Stimulated activated CD4-positive, alpha-beta T cell treated with anti-CD3 and anti-CD28 coated beads, TNF-alpha, amount 100 ng/mL, for 1 hour (primary cell): ENCODE measurements at regions not wholly inside any gene's neighbourhood (a gene's known extent, or its start where the extent isn't known, plus 50 kb on each side); places are given as distances from the start of the nearest gene placed in this dataset.
"Not testable (repeated sequence)": the region's sequence is repeated elsewhere in the genome, so short reads cannot be mapped to it uniquely, and the experiment has no call there.

Experiments
- DNase-seq, 3 donors: peaks; one replicate each; pipeline ENCODE4 v3.0.0-alpha.2; 2020; ENCODE audit warnings: low read depth in 3 of 3, low spot score in 1 of 3

DNA sequence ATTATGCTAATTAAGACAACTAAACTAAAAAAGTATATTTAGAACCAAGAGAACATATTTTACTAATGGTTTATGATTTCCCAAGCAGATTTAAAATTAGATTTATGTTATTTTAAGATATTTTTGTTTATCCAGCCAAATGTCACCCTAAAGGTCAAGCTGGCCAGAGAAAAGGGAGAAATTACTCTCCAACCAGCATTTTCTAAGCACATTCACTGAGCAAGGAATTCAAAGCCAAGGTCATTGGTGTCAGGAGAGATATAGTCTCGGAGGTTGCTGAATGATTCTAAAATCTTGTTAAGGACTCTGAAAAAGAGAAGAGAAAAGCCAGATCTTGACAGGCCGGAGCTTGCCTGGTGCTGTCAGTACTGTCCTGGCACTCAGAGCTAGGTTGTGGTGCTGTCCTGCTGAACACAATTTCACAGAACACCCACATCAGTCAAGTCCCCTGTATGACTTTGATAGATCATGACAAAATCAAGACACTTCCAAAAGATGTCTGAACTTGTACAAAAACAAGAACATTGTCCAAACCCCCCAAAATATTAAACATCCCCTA is 222.3 kb upstream of the SMLR1 start:
- DNase-seq, result no peak

DNA sequence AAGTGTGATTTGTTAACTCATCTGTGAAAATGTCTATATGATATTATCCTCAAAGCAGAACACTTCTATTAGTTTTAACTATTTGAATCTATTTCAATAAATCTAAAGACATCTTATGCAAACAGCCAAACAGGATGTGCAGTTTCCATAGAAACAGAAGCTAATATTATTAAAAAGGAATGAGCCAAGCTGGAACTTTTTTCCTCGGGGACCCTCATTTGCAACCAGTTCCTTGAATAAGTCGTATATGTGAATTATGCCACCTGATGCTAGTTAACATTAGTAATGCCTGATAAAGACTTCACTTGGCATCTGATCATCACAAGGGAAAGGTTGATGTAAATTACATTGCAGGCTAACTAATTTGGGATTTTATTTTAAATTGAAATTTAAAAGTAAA is 216.9 kb upstream of the SMLR1 start:
- DNase-seq, result no peak

DNA sequence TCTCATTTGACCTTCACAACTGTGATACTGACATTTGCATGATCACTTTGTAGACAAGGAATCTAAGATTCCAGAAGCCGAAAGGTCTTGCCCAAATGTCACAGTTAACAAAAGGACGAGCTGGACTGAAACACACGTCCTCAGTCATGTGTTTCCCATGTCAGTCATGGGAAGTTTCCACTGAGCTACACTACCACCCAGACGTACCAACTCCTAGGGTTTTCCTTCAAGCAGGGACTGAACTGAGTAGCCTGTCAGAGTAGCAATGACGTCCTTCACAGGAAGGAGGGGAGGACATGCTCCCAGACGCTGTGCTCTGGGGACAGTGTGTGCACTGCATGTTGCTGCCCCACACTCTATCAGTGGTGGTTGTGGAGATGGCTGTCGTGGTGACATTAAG is 215.8 kb upstream of the SMLR1 start:
- no peak for DNase-seq

DNA sequence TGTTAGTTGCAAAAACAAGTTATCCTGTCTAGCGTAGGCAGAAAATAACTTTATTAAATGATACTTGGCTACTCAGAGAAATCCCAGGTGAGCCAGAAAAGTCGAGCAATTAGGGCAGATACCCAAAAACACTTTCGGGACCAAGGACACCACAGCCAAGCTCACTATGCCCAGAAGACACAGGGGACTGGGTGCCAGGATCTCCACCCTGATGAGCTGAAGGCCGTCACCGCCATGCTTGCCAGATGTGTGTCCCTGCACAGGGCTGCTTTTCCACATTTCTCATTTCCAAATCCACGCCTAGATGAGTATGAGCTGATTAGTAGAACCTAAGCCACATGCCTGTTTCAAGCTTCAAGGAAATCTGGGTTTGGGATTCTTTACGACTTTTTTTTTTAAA is 214.0 kb upstream of the SMLR1 start:
- DNase-seq, result no peak

DNA sequence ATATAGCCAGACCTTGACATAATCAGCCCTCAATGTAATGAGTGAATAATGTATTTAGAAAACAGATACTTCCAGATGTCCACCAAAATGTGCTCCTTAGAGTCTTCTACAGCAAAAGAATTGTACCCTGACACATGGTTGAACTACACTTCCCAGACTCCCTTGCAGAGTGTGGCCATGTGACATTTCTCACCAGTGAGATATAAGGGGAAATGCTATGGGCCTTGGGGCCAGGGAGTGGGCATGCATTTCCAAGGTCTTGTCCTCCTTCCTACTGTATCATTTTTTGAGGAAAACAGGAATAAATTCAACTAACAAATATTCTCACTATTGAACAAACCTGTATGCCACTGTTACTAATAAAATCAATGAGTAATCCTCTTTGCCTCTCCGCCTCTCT is 211.4 kb upstream of the SMLR1 start:
- no peak for DNase-seq

DNA sequence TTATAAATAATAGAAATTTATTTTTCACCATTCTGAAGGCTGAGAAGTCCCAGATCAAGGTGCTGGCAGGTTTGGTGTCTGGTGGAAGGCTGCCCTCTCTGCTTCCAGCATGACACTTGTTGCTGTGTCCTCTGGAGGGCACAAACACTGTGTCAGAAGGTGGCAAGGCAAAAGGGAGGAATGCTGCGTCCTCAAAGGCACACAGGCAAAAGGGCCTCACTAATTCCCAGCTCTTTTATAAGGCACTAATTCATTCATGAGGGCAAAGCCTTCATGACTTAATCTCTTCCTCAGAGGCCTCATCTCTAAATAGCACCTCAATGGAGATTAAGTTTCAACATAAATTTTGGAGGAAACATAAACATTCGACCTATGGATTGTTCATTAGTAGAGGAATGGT is 209.5 kb upstream of the SMLR1 start:
- DNase-seq, result no peak

DNA sequence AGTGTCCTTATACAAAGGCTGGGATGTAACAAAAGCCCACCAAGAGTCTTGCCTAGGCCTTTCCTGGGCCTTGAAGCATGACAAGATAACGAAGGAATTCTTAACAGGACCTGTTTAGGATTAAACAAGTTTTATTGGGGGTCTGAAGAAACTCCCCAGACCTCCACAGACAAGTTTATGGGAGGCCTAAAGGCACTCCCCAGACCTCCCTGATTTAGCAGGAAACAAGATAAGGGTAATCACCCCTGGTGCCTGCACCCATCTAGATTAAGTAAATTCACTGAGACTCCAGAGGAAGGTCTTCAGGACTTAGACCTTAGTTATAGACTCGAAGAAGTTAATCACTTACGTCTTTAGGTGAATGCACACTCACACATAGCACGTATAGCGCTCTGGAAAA is 208.4 kb upstream of the SMLR1 start:
- DNase-seq, result not testable (repeated sequence)

DNA sequence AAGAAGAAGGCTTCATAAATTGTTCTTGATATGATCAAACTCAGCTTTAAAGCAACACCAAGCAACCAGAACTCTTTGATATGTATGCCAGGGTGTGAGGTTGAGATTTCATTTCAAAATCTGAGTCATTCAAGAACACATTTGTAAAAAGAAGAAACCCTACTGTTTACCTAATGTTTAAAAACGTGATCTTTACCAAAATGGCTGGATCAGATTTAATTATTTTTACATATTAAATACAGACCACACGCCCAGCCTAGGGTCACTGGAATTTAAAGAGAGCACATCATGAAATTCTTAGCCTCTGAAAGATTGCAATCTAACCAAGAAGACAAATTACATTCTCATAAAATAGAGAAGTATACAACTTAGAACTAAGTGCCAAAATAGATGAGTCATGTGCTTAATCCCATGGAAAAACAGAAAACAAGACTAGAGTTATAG is 206.8 kb upstream of the SMLR1 start:
- DNase-seq, result no peak

DNA sequence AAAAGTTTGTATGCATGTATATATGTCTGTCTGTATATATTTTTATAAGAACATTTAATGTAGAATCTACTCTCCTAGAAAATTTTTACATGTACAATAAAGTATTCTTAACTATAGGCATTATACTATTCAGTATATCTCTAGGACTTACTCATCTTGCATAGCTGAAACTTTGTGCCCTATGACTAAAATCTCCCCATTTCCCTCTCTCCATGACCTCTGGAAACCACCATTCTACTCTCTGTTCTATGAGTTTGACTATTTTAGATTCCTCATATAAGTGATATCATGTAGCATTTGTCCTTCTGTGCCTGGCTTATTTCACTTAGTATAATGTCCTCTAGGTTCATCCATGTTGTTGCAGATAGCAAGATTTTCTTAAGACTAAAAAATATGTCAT is 205.1 kb upstream of the SMLR1 start:
- DNase-seq, result no peak

DNA sequence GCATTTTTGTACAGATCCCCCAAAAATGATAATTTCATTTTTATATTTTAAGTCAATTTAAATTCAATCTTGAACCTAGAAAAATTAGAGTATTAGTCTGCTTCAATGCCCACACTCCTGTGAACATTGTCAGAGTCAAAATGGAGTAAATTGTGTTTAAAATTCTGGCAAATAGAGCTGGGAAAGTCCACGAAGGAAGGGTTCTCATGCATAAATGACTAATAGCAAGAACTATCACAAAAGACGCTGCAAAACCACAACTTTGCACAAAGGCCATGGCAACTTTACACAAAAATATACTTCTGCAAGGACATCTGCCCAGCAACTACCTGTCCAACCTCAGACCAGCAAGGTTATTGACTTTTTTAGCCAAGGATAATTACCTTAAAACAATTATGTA is 203.2 kb upstream of the SMLR1 start:
- no peak for DNase-seq

DNA sequence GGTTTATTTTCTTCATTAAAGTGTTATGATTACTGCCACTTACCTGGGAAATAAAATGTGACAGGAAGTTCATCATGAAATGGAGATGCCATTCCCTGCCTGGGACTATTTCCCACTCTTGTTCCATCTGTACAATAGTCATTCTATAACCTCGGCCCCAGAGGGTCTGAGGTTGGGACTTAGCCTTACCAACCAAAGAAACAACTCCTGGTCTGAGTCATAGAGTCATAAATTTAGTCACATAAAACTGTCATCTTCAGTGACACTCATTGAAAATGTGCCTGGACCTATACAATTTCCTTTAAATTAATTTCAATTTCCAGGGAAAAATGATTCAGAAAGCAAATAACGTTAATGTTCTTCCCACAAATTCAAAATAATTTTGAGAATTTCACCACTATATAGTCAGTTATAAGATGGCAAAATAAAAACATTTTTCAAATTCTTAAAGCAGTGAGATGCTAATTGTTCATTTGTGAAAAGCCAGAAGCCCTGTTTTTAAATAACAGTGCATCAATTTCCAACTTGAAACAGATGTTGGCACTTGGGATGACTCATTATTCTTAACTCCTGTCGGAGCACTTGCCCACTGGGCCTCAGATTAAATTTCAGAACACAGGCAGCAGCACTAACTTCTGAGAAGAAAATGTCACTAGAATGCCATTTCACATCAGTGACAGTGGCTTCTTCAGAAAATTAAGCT is 201.2 kb upstream of the SMLR1 start:
- no peak for DNase-seq

DNA sequence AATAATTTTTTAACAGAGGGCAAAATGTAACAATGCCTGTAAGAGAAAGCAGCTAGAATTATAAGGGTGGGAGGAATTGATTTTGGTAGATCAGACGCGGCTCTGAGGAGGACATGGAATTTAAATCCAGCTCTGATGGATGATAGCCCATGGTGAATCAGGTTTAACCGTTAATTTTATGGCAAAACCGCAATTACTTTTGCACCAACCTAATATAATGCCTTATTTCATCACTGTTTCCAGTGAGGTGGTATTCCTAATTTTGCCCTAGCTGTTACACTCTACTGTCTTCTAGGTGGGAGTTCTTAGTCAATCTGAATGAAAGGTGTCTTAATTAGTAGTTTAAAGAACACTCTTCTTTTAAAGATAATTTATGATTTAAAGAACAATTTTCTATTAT is 198.3 kb upstream of the SMLR1 start:
- no peak for DNase-seq

DNA sequence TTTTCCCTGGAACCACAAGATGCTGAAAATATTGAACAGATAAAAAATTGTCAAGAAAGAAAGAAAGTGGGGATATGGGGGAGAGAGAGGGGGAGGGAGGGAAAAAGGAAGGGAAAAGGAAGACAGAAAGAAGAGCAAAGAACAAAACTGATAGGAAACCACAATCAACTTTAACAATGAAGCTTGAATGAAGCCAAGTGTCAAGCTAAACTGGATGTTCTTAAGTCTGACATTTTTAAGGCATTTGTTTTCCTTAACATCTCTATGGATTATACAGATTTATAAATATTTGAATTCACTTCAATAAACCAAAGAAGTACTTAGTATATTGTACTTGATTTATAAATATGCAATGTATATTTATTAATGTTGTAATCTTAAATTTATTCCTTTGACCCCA is 197.6 kb upstream of the SMLR1 start:
- DNase-seq, result no peak

DNA sequence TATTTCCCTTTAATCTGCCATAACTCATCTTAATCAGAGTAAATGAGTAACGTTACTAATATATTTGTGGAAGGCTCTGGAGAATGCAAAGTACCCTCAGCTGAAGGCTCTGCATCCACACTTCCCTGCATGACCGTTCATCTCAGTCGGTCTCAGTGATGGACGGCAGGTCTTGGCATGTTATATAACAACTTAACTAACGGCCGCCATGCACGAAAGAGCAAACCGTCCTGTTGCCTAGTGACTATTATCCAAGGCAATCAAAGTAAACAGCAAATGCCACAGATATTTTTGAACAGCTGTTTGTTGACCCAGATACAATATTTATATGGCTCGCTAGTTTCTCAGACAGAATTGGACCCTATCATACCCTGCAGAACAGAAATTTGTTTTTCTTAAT is 194.9 kb upstream of the SMLR1 start:
- no peak for DNase-seq

DNA sequence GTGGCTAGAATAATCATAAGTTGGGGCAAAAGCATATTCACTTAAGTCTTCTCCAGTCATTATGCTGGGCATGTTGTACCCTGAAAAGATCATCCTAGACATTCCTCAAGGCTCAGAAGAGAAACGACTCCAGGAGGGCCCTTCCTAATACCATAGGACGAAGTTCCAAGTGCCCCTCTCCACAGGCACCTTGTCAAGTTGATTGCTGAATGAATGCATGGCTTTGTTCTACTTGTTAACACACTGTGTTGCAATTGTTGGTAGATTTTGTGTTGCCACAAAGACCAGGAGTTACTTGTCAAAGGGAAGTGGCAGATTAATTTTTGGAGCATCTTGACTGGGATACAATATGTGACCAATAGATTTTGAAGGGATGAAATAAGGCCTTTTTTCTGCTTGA is 194.3 kb upstream of the SMLR1 start:
- no peak for DNase-seq

DNA sequence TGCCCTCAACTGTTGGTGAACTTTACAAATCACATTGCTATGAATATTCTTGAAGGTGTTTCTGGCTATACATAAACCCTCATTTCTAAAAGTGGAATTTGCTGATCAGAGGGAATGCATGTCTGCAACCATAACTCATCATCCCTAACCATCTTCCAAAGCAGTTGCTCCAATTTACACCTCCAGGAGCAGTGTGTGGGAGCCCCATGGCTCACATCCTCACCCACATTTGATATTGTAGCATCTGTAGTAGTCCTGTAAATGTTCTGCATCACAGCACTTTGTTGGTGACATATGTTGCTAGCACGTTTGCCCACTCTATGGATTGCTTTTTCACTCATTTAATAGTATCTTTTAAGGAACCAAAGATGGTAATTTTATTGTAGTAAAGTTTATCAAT is 183.8 kb upstream of the SMLR1 start:
- DNase-seq, result no peak

DNA sequence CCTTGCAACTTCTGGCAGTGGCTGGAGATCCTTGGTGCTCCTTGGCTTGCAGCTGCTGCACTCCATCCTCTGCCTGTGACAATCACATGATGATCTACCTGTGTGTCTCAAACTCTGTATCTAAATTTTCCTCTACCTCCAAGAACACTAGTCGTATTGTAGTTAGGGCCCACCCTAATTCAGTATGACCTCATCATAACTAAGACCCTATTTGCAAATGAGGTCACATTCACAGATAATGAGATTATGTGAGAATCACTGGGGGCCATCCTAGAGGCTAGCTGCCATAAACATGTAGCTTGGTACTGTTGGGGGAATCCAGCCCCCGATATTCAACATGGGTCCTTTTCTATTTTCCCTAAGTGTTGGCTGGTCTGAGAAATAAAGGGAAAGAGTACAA is 183.0 kb upstream of the SMLR1 start:
- DNase-seq, result no peak

DNA sequence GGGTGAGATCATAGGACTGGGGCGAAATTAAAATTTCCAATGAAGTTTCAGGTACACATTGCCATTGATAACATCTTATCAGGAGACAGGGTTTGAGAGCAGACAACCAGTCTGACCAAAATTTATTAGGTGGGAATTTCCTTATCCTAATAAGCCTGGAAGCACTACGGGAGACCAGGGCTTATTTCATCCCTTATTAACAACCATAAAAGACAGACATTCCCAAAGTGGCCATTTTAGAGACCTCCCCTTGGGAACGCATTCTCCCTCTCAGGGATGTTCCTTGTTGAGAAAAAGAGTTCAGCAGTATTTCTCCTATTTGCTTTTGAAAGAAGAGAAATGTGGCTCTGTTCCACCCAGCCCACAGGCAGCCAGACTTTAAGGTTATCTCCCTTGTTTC is 182.4 kb upstream of the SMLR1 start:
- not testable (repeated sequence) for DNase-seq

DNA sequence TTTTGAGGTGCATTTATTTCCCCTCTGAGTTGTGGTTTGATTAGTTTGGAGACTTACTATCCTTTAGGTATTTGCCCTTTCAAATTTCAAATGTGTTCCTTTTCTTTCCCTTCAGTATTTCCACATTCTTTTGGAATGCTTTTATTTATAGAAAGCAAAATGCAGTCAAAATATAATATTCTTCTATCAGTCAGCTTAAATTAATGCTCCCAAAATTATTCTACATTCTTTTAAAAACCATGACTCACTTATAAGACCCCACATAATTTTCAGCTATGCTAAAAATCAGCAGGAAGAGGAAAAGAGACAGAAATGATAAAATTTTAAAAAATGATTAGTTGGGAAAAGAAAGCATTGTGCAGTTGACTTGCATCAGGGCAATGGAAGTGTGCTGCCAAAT is 180.0 kb upstream of the SMLR1 start:
- DNase-seq, result no peak

DNA sequence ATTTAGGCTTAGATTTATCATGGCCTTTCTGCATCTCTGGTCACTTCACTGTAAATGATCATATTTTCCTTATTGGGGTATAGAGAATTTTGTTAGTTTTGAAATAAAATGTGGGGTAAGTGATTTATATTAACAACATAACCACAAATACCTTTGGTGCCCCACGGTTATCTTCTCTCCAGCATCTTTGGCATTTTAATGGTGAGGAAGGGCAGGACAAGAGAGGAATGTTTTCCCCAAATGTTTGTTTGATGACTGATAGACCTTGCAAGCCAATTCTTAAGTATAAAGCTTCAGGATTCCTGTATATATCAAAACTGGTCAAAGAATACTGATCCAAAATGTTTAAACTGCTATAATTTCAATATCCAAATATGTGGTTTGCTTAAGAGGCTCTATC is 171.6 kb upstream of the SMLR1 start:
- no peak for DNase-seq

DNA sequence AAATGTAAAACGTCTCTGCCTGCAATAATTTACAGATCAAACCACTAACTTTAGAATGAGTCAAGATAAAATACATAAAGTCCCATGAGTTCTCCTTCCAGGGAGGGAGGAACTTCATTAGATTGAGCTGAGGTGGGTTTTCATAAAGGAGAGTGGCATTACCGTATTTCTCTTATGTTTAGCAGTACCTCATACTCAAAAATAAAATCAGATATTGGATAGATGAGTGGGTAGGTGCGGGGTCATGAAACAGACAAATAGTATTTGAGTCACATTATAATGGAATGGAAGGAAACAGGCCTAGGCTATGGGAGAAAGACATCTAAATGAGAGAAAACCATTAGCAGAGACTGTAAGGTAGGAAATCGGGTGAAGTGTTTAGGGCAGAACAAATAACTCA is 166.1 kb upstream of the SMLR1 start:
- DNase-seq, result no peak

DNA sequence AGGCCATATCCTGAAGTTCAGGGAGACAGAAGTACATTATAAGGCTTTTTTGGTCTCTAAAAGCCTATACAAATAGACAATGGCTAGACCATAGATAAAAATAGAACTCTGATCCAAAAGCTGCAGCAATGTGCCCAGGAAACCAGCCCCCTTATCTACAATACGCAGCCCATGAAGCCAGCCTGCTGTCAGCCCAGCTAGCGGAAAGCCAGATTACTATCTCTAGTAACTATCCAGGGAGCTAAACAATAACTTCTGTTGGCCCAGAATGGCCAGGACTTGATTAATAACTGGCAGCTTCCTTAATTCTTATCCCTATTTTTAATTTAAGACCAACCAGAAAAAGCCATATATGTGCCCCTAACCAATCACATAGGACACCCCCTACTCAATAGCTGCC is 160.4 kb upstream of the SMLR1 start:
- no peak for DNase-seq

DNA sequence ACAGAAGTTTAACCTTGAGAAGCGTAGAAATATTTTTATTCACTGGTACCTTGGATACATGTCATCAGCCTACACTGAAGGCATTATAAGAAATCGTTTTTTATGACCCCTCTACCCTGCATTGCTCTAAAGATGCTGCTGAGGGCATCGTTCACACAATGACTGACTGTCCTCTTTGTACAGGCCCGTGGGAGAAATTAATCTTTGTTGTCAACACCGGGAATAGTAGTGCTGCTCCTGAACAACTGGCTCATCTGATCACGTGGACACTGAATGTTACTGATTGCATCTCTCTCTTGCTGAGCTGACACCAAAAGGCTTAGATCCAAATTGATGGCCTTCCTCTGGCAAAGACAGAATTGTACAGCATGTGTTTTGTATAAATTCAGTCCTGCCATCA is 157.1 kb upstream of the SMLR1 start:
- DNase-seq, result no peak
